Gastrocnemius medialis (tissue), 4 donors: ENCODE measurements at regions not wholly inside any gene's neighbourhood (a gene's known extent, or its start where the extent isn't known, plus 50 kb on each side); places are given as distances from the start of the nearest gene placed in this dataset.

ENCODE experiments used
- ATAC-seq, 2 donors: fragments of 150-250 bp; one replicate each; pipeline ENCODE4 v1.9.1; 2016
- DNase-seq, 2 donors: peaks; one replicate each; pipeline ENCODE4 v3.0.0-alpha.2; 2019
- H3K27ac ChIP-seq, 4 donors: fragments of 200-600 bp; sonication (generic); 1 replicate in 1 of 4; 2 replicates in 3 of 4; pipeline ENCODE4 v1.5.1; 2016 to 2018; ENCODE audit warnings: mild to moderate bottlenecking in 2 of 4, moderate library complexity in 1 of 4
- H3K27me3 ChIP-seq, 3 donors: fragments of 200-600 bp; sonication (generic) in 2 of 3; 1 replicate in 1 of 3; 2 replicates in 2 of 3; pipeline versions ENCODE4 v1.5.1 to v1.6.0; 2016 to 2019; ENCODE audit warnings: mild to moderate bottlenecking in 1 of 3, moderate library complexity in 1 of 3
- H3K36me3 ChIP-seq, 2 donors: fragments of 200-600 bp; sonication (generic) in 1 of 2; one replicate each; pipeline ENCODE4 v1.5.1; 2017 to 2018
- H3K4me1 ChIP-seq, 2 donors: fragments of 200-600 bp; sonication (generic) in 1 of 2; one replicate each; pipeline ENCODE4 v1.5.1; 2016 to 2017; ENCODE audit warnings: mild to moderate bottlenecking in 2 of 2
- H3K4me3 ChIP-seq, 4 donors: fragments of 200-600 bp; sonication (generic) in 3 of 4; 1 replicate in 1 of 4; 2 replicates in 3 of 4; pipeline ENCODE4 v1.5.1; 2016 to 2019; ENCODE audit warnings: mild to moderate bottlenecking in 2 of 4
- H3K9me3 ChIP-seq, 3 donors: fragments of 200-600 bp; sonication (generic) in 2 of 3; 1 replicate in 1 of 3; 2 replicates in 2 of 3; pipeline ENCODE4 v1.5.1; 2016 to 2019
- CTCF ChIP-seq, 5 experiments: fragments of 450-650 bp in 3 of 5; fragments of 200-600 bp in 2 of 5; sonication (generic) in 2 of 5; IDR thresholded peaks in 4 of 5; conservative IDR thresholded peaks in 1 of 5; 1 replicate in 4 of 5; 2 replicates in 1 of 5; pipeline ENCODE4 v1.5.1; 2016 to 2019; ENCODE audit warnings: antibody characterized with exemption in 5 of 5, mild to moderate bottlenecking in 3 of 5, moderate library complexity in 3 of 5
- POLR2A ChIP-seq, 2 donors: fragments of 450-650 bp; IDR thresholded peaks; one replicate each; pipeline ENCODE4 v1.6.1; 2017; ENCODE audit warnings: antibody characterized with exemption in 2 of 2, mild to moderate bottlenecking in 2 of 2, moderate library complexity in 2 of 2
- in situ Hi-C, 4 donors: fragments of 200-750 bp; cut with MboI; loops; one replicate each; pipeline versions ENCODE4 v1.15.0 to v1.8.0; 2017; ENCODE audit warnings: low sequenced_read_pairs in 4 of 4
- intact Hi-C: fragments of 100-400 bp; cut with DNase I; formaldehyde crosslinking; loops from one replicate; pipeline ENCODE4 v1.15.1; 2023; ENCODE audit warnings: low total_unique reads

GRCh38 chr4:164056426-164057142, 562.1 kb downstream of the TMA16 start:
- DNase-seq (no peak), ATAC-seq (no peak)
- Histone ChIP-seq H3K4me1 (no peaks in the 10 kb centered on the region), H3K27me3 (no peaks in the 10 kb centered on the region), H3K27ac (no peak overlapping the region), H3K9me3 (no peaks in the 10 kb centered on the region), H3K36me3 (no peaks in the 10 kb centered on the region), H3K4me3 (no peak overlapping the region)
- intact Hi-C loops (no loop called here), in situ Hi-C loops (no loop called here)
- no peak for TF ChIP-seq CTCF (IDR thresholded peaks at IDR 0.05 in 4 of 5, conservative IDR thresholded peaks at IDR 0.05 in 1 of 5)
- TF ChIP-seq POLR2A (IDR thresholded peaks at IDR 0.05): no peak

- H3K4me1 ChIP-seq: no peaks in the 10 kb centered on the region
- intact Hi-C loops: no loop called here
- H3K9me3 ChIP-seq: no peaks in the 10 kb centered on the region
- no peak overlapping the region for H3K4me3 ChIP-seq
- DNase-seq: no peak
- no peak for ATAC-seq
- no peak for TF ChIP-seq CTCF (IDR thresholded peaks at IDR 0.05 in 4 of 5, conservative IDR thresholded peaks at IDR 0.05 in 1 of 5)
- no peak for TF ChIP-seq POLR2A (IDR thresholded peaks at IDR 0.05)
- no peak overlapping the region for H3K27ac ChIP-seq
- in situ Hi-C loops: no loop called here
- no peaks in the 10 kb centered on the region for H3K27me3 ChIP-seq
- H3K36me3 ChIP-seq: no peaks in the 10 kb centered on the region
Measured at GRCh38 chr4:164058776-164059445, 564.4 kb downstream of the TMA16 start.

GRCh38 chr4:164060456-164060855, 566.0 kb downstream of the TMA16 start:
- ATAC-seq (no peak), DNase-seq (no peak)
- H3K27ac ChIP-seq: no peak overlapping the region
- no peaks in the 10 kb centered on the region for H3K9me3 ChIP-seq
- H3K4me1 ChIP-seq: no peaks in the 10 kb centered on the region
- intact Hi-C loops (no loop called here), in situ Hi-C loops (no loop called here)
- no peaks in the 10 kb centered on the region for H3K27me3 ChIP-seq
- H3K4me3 ChIP-seq: no peak overlapping the region
- TF ChIP-seq POLR2A (IDR thresholded peaks at IDR 0.05): no peak
- TF ChIP-seq CTCF (IDR thresholded peaks at IDR 0.05 in 4 of 5, conservative IDR thresholded peaks at IDR 0.05 in 1 of 5): no peak
- no peaks in the 10 kb centered on the region for H3K36me3 ChIP-seq

- no peak for ATAC-seq
Measured at GRCh38 chr4:164068392-164068791, 573.9 kb downstream of the TMA16 start.

More at GRCh38 chr4:164068392-164068791, 573.9 kb downstream of the TMA16 start:
- Histone ChIP-seq H3K27me3 (no peaks in the 10 kb centered on the region), H3K27ac (no peak overlapping the region), H3K4me3 (no peak overlapping the region), H3K36me3 (no peaks in the 10 kb centered on the region), H3K4me1 (no peaks in the 10 kb centered on the region), H3K9me3 (no peaks in the 10 kb centered on the region)
- intact Hi-C loops (no loop called here), in situ Hi-C loops (no loop called here)
- no peak for TF ChIP-seq POLR2A (IDR thresholded peaks at IDR 0.05)
- no peak for TF ChIP-seq CTCF (IDR thresholded peaks at IDR 0.05 in 4 of 5, conservative IDR thresholded peaks at IDR 0.05 in 1 of 5)
- no peak for DNase-seq
